Right lobe of liver (tissue), 4 donors: ENCODE measurements at regions not wholly inside any gene's neighbourhood (a gene's known extent, or its start where the extent isn't known, plus 50 kb on each side); places are given as distances from the start of the nearest gene placed in this dataset.

Experiments used
- CTCF ChIP-seq, 4 donors: fragments of 200-600 bp in 3 of 4; fragments of 450-650 bp in 1 of 4; IDR thresholded peaks; one replicate each; pipeline versions ENCODE4 v1.5.1 to v1.8.0; 2016 to 2022; ENCODE audit warnings: antibody characterized with exemption in 4 of 4, mild to moderate bottlenecking in 2 of 4
- POLR2A ChIP-seq: fragments of 450-650 bp; IDR thresholded peaks from one replicate; pipeline ENCODE4 v1.6.1; 2017; ENCODE audit warnings: antibody characterized with exemption, mild to moderate bottlenecking
- donor health status: DM: no; HTN: no; CAD: no.
- donor health status: DM: no; HTN: no; CAD: no.
- donor health status: DM: no; HTN: yes; CAD: no.

- no peak for TF ChIP-seq CTCF (IDR thresholded peaks at IDR 0.05)
- TF ChIP-seq POLR2A: no peak
Observed at GRCh38 chr18:6569813-6570212, 155.1 kb upstream of the L3MBTL4 start.
